Right atrium auricular region (tissue), 2 donors: ENCODE measurements at regions not wholly inside any gene's neighbourhood (a gene's known extent, or its start where the extent isn't known, plus 50 kb on each side); places are given as distances from the start of the nearest gene placed in this dataset.

Experiments used
- DNase-seq: peaks from one replicate; pipeline ENCODE4 v3.0.0-alpha.2; 2019; ENCODE audit warnings: low spot score
- H3K27ac ChIP-seq, 2 donors: fragments of 200-600 bp; sonication (generic); 1 replicate in 1 of 2; 2 replicates in 1 of 2; pipeline ENCODE4 v1.5.1; 2016 to 2019
- H3K27me3 ChIP-seq, 2 donors: fragments of 200-600 bp; sonication (generic); one replicate each; pipeline versions ENCODE4 v1.5.1 to v1.6.0; 2017 to 2019
- H3K36me3 ChIP-seq: fragments of 200-600 bp; sonication (generic); one replicate; pipeline ENCODE4 v1.5.1; 2016
- H3K4me1 ChIP-seq, 2 donors: fragments of 200-600 bp; sonication (generic); one replicate each; pipeline versions ENCODE4 v1.5.1 to v1.6.0; 2017 to 2019
- H3K4me3 ChIP-seq, 2 donors: fragments of 200-600 bp; sonication (generic); 1 replicate in 1 of 2; 2 replicates in 1 of 2; pipeline ENCODE4 v1.5.1; 2017 to 2019; ENCODE audit warnings: mild to moderate bottlenecking in 1 of 2, moderate library complexity in 1 of 2
- H3K9me3 ChIP-seq, 2 donors: fragments of 200-600 bp; sonication (generic); one replicate each; pipeline ENCODE4 v1.5.1; 2019
- TF ChIP-seq, protein P1 (sequence below), 2 donors: fragments of 200-600 bp; sonication (generic); IDR thresholded peaks; one replicate each; pipeline ENCODE4 v1.5.1; 2019; ENCODE audit warnings: antibody characterized with exemption in 2 of 2

DNA sequence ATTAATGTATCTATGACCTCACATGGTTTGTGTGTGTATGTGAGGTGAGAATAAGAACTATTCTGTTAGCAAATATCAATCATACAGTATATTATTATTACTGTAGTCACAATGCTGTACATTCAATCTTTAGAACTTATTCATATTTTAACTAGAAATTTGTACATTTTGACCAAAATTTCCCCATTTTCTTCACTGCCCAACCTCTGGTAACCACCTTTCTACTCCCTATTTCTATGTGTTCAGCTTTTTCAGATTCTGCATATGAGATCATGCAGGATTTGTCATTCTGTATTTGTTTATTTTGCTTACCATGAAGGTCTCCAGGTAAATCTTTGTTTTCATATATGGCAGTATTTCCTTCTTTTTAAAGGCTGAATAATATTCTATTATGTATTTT is 607.9 kb downstream of the SLCO4C1 start:
- no peaks in the 10 kb centered on the region for H3K27me3 ChIP-seq
- TF ChIP-seq, protein P1, sequence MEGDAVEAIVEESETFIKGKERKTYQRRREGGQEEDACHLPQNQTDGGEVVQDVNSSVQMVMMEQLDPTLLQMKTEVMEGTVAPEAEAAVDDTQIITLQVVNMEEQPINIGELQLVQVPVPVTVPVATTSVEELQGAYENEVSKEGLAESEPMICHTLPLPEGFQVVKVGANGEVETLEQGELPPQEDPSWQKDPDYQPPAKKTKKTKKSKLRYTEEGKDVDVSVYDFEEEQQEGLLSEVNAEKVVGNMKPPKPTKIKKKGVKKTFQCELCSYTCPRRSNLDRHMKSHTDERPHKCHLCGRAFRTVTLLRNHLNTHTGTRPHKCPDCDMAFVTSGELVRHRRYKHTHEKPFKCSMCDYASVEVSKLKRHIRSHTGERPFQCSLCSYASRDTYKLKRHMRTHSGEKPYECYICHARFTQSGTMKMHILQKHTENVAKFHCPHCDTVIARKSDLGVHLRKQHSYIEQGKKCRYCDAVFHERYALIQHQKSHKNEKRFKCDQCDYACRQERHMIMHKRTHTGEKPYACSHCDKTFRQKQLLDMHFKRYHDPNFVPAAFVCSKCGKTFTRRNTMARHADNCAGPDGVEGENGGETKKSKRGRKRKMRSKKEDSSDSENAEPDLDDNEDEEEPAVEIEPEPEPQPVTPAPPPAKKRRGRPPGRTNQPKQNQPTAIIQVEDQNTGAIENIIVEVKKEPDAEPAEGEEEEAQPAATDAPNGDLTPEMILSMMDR (IDR thresholded peaks at IDR 0.05), result no peak

DNA sequence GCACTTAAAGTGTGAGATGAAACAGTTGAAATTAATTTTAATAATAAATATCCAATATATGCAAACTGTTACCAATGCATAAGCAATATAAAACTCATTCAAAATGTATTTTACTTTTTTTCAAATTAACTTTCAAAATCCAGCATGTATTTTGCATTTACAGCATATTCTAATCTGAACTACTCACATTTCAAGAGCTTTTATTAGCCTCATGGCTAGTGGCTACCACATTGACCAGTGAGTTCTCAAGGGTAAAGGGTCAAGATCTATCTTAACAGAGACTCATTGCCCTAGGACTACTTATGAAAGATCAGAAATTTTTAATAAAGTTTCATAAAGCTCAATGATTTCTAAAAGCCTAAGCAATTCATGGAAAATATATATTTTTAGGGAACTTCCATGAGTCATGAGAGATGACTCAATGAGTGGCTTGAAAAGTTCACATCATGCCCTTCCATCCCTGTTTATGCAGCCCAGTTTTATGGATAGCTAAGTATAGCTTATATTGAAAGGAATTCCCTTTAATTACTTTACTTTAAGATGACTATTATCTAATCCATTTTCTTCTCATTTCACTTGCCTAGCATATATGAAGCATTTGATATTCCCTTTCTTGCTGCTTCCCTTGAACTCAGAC is 608.6 kb downstream of the SLCO4C1 start:
- Histone ChIP-seq H3K9me3 (no peaks in the 10 kb centered on the region), H3K27me3 (no peaks in the 10 kb centered on the region), H3K27ac (no peak overlapping the region), H3K36me3 (no peaks in the 10 kb centered on the region), H3K4me1 (no peaks in the 10 kb centered on the region), H3K4me3 (no peak overlapping the region)
- no peak for DNase-seq
- TF ChIP-seq, protein P1 (IDR thresholded peaks at IDR 0.05), result no peak

More for the DNA sequence above, 607.9 kb downstream of the SLCO4C1 start:
- Histone ChIP-seq H3K9me3 (no peaks in the 10 kb centered on the region), H3K36me3 (no peaks in the 10 kb centered on the region), H3K4me1 (no peaks in the 10 kb centered on the region), H3K4me3 (no peak overlapping the region), H3K27ac (no peak overlapping the region)
- DNase-seq, result no peak

DNA sequence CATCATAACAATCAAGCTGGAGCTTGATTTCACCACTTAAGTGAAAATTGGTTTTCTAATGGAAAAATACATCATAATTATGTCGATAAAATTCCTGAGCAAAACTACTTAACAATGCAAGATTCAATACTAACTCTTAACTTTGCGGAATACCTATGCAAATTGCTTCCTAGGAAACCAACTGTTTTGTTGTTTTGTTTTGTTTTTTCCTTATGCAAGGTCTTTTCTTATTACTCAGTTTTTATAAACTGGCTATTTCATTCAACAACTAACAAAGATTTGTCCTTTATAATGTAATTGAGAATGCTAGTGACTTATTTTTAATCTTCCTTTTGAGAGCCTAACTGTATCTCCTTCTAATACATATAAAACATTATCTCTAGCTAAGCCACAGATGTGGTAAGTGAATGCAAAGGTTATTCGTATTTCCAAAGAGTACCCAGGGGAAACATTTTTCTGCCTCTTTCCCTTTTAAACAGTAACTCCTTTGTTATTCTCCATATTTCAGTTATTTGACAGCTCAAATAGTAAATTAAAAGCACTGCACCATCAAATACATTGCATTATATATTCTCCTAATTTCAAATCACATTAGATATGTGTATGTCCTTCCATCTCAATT is 609.4 kb downstream of the SLCO4C1 start:
- no peaks in the 10 kb centered on the region for H3K27me3 ChIP-seq
- no peak for DNase-seq
- no peaks in the 10 kb centered on the region for H3K9me3 ChIP-seq
- no peaks in the 10 kb centered on the region for H3K36me3 ChIP-seq
- H3K27ac ChIP-seq, result no peak overlapping the region
- TF ChIP-seq, protein P1 (IDR thresholded peaks at IDR 0.05), result no peak
- H3K4me1 ChIP-seq, result no peaks in the 10 kb centered on the region
- no peak overlapping the region for H3K4me3 ChIP-seq

DNA sequence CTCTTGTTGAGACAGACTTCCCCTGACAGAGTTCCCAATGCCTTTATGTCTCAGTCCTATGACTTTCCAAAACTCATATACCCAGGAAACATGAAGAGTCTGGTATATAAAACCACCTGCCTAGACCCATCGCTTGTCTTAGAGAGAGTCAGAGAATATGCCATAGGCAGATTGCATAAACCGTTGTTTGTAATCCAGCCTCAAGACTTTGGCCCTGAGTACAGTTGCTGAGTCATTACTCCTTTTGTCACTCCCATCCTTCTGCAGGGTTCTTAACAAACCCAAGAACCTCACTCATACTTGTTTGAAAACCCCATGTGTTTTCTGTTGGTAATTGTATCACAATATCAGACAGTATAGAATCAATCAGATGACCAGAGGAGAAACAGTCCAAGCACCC is 616.3 kb downstream of the SLCO4C1 start:
- Histone ChIP-seq H3K27ac (no peak overlapping the region), H3K36me3 (no peaks in the 10 kb centered on the region), H3K4me1 (no peaks in the 10 kb centered on the region), H3K4me3 (no peak overlapping the region), H3K27me3 (no peaks in the 10 kb centered on the region), H3K9me3 (no peaks in the 10 kb centered on the region)
- DNase-seq, result no peak
- TF ChIP-seq, protein P1 (IDR thresholded peaks at IDR 0.05), result no peak

DNA sequence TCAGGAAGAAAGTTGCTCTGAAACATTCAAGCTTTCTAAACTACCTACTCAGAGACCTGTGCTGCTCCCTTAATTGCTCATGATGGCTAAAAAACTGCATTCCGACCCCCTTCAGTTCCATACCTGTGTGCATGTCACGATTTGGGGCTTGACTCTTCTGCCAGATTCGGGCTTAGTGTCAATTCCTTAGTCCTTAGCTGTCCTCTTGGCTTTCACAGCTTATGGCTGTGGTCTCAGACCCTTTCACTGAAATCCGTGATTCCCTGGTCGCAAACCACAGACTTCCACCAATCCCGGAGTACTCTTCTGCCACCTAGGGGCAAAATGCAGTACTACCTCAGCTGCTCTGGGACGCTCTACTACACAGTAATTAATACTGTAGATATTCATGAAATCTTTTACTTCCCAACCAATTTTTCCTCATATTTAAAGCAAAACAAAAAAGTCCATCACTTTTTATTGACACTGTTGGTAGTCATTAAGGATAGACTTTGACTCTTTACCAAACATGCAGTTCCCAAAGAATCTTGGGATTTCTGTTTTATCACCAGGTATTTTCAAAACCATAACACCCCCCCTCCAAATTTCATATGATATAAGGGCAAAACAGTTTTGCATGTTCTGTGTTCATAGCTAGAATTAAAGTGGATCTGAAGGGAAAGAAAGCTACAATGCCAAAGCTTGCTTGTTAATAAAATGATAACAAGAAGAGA is 617.4 kb downstream of the SLCO4C1 start:
- H3K27ac ChIP-seq, result no peak overlapping the region
- H3K4me3 ChIP-seq, result no peak overlapping the region
- no peaks in the 10 kb centered on the region for H3K9me3 ChIP-seq
- TF ChIP-seq, protein P1 (IDR thresholded peaks at IDR 0.05), result peak; percentile 75 to 87
- H3K27me3 ChIP-seq, result no peaks in the 10 kb centered on the region
- H3K36me3 ChIP-seq, result no peaks in the 10 kb centered on the region
- H3K4me1 ChIP-seq, result no peaks in the 10 kb centered on the region
- DNase-seq, result peak; percentile 64
